ENCODE measurements at regions not wholly inside any gene's neighbourhood (a gene's known extent, or its start where the extent isn't known, plus 50 kb on each side); places are given as distances from the start of the nearest gene placed in this dataset.

DNA sequence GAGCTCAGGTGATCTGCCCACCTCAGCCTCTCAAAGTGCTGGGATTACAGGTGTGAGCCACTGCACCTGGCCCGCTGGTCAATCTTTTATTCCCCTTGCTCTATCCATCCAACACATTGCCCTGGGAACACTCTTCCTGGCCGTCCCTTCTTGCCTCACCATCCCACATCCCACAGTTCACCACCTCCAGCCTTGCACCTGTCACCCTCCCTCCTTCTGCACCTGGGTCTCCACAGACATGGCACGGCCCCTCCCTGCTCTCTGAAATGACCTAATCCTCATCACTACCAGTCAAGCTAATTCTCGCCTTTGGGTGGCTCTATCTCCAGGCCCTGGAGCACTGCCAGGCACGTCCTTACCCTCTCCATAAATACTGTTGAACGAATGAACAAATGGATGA, 116.9 kb upstream of the TEX51 start:
- TF ChIP-seq, protein P1, sequence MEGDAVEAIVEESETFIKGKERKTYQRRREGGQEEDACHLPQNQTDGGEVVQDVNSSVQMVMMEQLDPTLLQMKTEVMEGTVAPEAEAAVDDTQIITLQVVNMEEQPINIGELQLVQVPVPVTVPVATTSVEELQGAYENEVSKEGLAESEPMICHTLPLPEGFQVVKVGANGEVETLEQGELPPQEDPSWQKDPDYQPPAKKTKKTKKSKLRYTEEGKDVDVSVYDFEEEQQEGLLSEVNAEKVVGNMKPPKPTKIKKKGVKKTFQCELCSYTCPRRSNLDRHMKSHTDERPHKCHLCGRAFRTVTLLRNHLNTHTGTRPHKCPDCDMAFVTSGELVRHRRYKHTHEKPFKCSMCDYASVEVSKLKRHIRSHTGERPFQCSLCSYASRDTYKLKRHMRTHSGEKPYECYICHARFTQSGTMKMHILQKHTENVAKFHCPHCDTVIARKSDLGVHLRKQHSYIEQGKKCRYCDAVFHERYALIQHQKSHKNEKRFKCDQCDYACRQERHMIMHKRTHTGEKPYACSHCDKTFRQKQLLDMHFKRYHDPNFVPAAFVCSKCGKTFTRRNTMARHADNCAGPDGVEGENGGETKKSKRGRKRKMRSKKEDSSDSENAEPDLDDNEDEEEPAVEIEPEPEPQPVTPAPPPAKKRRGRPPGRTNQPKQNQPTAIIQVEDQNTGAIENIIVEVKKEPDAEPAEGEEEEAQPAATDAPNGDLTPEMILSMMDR (IDR thresholded peaks at IDR 0.05), result no peak
- TF ChIP-seq POLR2A (IDR thresholded peaks at IDR 0.05), result no peak
